KMS-11 (cell line): ENCODE measurements at regions not wholly inside any gene's neighbourhood (a gene's known extent, or its start where the extent isn't known, plus 50 kb on each side); places are given as distances from the start of the nearest gene placed in this dataset.

ENCODE experiments used
- H2AFZ ChIP-seq: fragments of 200-600 bp; sonication (generic); 2 replicates; pipeline ENCODE4 v1.6.1; 2016; ENCODE audit warnings: antibody characterized with exemption, mixed run types, low read depth
- H3K27ac ChIP-seq: fragments of 200-600 bp; sonication (generic); 2 replicates; pipeline ENCODE4 v1.6.1; 2016; ENCODE audit warnings: mild to moderate bottlenecking, mixed run types
- H3K27me3 ChIP-seq: fragments of 200-600 bp; sonication (generic); 2 replicates; pipeline ENCODE4 v1.6.1; 2017; ENCODE audit warnings: mild to moderate bottlenecking, low read depth, mixed run types, moderate library complexity; ENCODE audit not compliant: insufficient read depth
- H3K36me3 ChIP-seq: fragments of 200-600 bp; sonication (generic); 2 replicates; pipeline ENCODE4 v1.6.1; 2017; ENCODE audit warnings: mild to moderate bottlenecking, mixed run types; ENCODE audit not compliant: insufficient read depth
- H3K4me1 ChIP-seq: fragments of 200-600 bp; sonication (generic); 2 replicates; pipeline ENCODE4 v1.6.1; 2016; ENCODE audit warnings: mild to moderate bottlenecking, low read depth, mixed run types; ENCODE audit not compliant: poor library complexity, severe bottlenecking
- H3K4me2 ChIP-seq: fragments of 200-600 bp; sonication (generic); 2 replicates; pipeline ENCODE4 v1.7.0; 2016; ENCODE audit warnings: mild to moderate bottlenecking, mixed run types
- H3K4me3 ChIP-seq: fragments of 200-600 bp; sonication (generic); IDR thresholded peaks from 2 replicates; pipeline ENCODE4 v1.6.1; 2017; ENCODE audit warnings: low read depth, low read length, mixed read lengths; ENCODE audit not compliant: insufficient read depth
- H3K79me2 ChIP-seq: fragments of 200-600 bp; sonication (generic); 2 replicates; pipeline ENCODE4 v1.6.1; 2016; ENCODE audit warnings: low read depth, mixed run types; ENCODE audit not compliant: insufficient read depth
- H3K9ac ChIP-seq: fragments of 200-600 bp; sonication (generic); 2 replicates; pipeline ENCODE4 v1.6.1; 2016; ENCODE audit warnings: mild to moderate bottlenecking, mixed run types
- H4K20me1 ChIP-seq: fragments of 200-600 bp; sonication (generic); 2 replicates; pipeline ENCODE4 v1.6.1; 2016; ENCODE audit warnings: mild to moderate bottlenecking, mixed run types; ENCODE audit not compliant: insufficient read depth
- CTCF ChIP-seq: fragments of 200-600 bp; sonication (generic); conservative IDR thresholded peaks from 2 replicates; pipeline ENCODE4 v1.6.1; 2017; ENCODE audit warnings: low read depth, mild to moderate bottlenecking, antibody characterized with exemption, low read length, moderate library complexity, mixed read lengths

GRCh38 chr5:164214698-164215097 lies 709.3 kb downstream of the MAT2B start:
- H3K4me3 ChIP-seq, result no peak overlapping the region
- no peaks in the 10 kb centered on the region for H3K79me2 ChIP-seq
- H3K4me1 ChIP-seq, result no peaks in the 10 kb centered on the region
- no peaks in the 10 kb centered on the region for H3K27me3 ChIP-seq
- no peaks in the 10 kb centered on the region for H4K20me1 ChIP-seq
- H3K9ac ChIP-seq, result no peak overlapping the region
- H3K36me3 ChIP-seq, result no peaks in the 10 kb centered on the region
- no peak overlapping the region for H3K4me2 ChIP-seq
- H2AFZ ChIP-seq, result no peak overlapping the region
- no peak overlapping the region for H3K27ac ChIP-seq
- TF ChIP-seq CTCF, result no peak

GRCh38 chr5:164217464-164217863 lies 712.0 kb downstream of the MAT2B start:
- Histone ChIP-seq H4K20me1 (no peaks in the 10 kb centered on the region), H3K4me2 (no peak overlapping the region), H3K36me3 (no peaks in the 10 kb centered on the region), H3K4me1 (no peaks in the 10 kb centered on the region), H2AFZ (no peak overlapping the region), H3K9ac (no peak overlapping the region), H3K4me3 (no peak overlapping the region), H3K79me2 (no peaks in the 10 kb centered on the region), H3K27me3 (no peaks in the 10 kb centered on the region), H3K27ac (no peak overlapping the region)
- TF ChIP-seq CTCF, result no peak

GRCh38 chr5:164220522-164220921 lies 715.1 kb downstream of the MAT2B start:
- no peak overlapping the region for H3K9ac ChIP-seq

GRCh38 chr5:164224236-164224635 lies 718.8 kb downstream of the MAT2B start:
- no peaks in the 10 kb centered on the region for H3K27me3 ChIP-seq
- H3K27ac ChIP-seq, result no peak overlapping the region
- H2AFZ ChIP-seq, result no peak overlapping the region
- H3K36me3 ChIP-seq, result no peaks in the 10 kb centered on the region
- H4K20me1 ChIP-seq, result no peaks in the 10 kb centered on the region
- TF ChIP-seq CTCF, result no peak
- H3K4me1 ChIP-seq, result no peaks in the 10 kb centered on the region
- no peak overlapping the region for H3K9ac ChIP-seq
- no peak overlapping the region for H3K4me2 ChIP-seq
- no peaks in the 10 kb centered on the region for H3K79me2 ChIP-seq
- H3K4me3 ChIP-seq, result no peak overlapping the region

More at GRCh38 chr5:164220522-164220921, 715.1 kb downstream of the MAT2B start:
- no peaks in the 10 kb centered on the region for H3K79me2 ChIP-seq
- H3K4me3 ChIP-seq, result no peak overlapping the region
- H4K20me1 ChIP-seq, result no peaks in the 10 kb centered on the region
- no peak for TF ChIP-seq CTCF
- H3K27me3 ChIP-seq, result no peaks in the 10 kb centered on the region
- no peaks in the 10 kb centered on the region for H3K4me1 ChIP-seq
- H3K27ac ChIP-seq, result no peak overlapping the region
- no peak overlapping the region for H3K4me2 ChIP-seq
- no peak overlapping the region for H2AFZ ChIP-seq
- H3K36me3 ChIP-seq, result no peaks in the 10 kb centered on the region

GRCh38 chr5:164224772-164225171 lies 719.4 kb downstream of the MAT2B start:
- no peak overlapping the region for H2AFZ ChIP-seq
- H3K4me3 ChIP-seq, result no peak overlapping the region
- H4K20me1 ChIP-seq, result no peaks in the 10 kb centered on the region
- no peak overlapping the region for H3K9ac ChIP-seq
- TF ChIP-seq CTCF, result no peak
- H3K27ac ChIP-seq, result no peak overlapping the region
- no peaks in the 10 kb centered on the region for H3K27me3 ChIP-seq
- H3K4me1 ChIP-seq, result no peaks in the 10 kb centered on the region
- H3K36me3 ChIP-seq, result no peaks in the 10 kb centered on the region
- no peaks in the 10 kb centered on the region for H3K79me2 ChIP-seq
- no peak overlapping the region for H3K4me2 ChIP-seq
